HEK293 (cell line): ENCODE measurements at regions not wholly inside any gene's neighbourhood (a gene's known extent, or its start where the extent isn't known, plus 50 kb on each side); places are given as distances from the start of the nearest gene placed in this dataset.

Experiments used
- CTCF ChIA-PET: fragments of 350-600 bp; formaldehyde crosslinking; extraction: SDS; loops from one replicate; lab custom pipeline; 2021; ENCODE audit warnings: antibody characterized with exemption; lab: Yijun Ruan, JAX
- POLR2A ChIA-PET: fragments of 300-600 bp; formaldehyde crosslinking; extraction: SDS; loops from one replicate; lab custom pipeline; 2020; ENCODE audit warnings: antibody characterized with exemption, inconsistent platforms; lab: Yijun Ruan, JAX
- H3K27ac ChIP-seq: fragments of 200-500 bp; sonication (Bioruptor generic); 2 replicates; pipeline ENCODE4 v1.5.1; 2014; ENCODE audit warnings: low read depth, low read length, control low read depth, inconsistent platforms; ENCODE audit errors: extremely low read depth
- H3K36me3 ChIP-seq, 2 experiments: fragments of 200-500 bp in 1 of 2; sonication (Bioruptor generic) in 1 of 2; 1 replicate in 1 of 2; 2 replicates in 1 of 2; pipeline ENCODE4 v1.5.1; 2014 to 2017; ENCODE audit warnings: inconsistent platforms in 2 of 2, low read length in 2 of 2; ENCODE audit not compliant: control insufficient read depth in 2 of 2, insufficient read depth in 1 of 2
- H3K4me1 ChIP-seq: fragments of 200-500 bp; sonication (Bioruptor generic); 2 replicates; pipeline ENCODE4 v1.5.1; 2014; ENCODE audit warnings: mild to moderate bottlenecking, low read length, inconsistent platforms; ENCODE audit not compliant: control insufficient read depth, insufficient read depth
- H3K4me3 ChIP-seq: 2 replicates; pipeline ENCODE4 v1.5.1; 2011; ENCODE audit warnings: low read depth, mild to moderate bottlenecking, control low read depth, low read length, moderate library complexity
- H3K9me3 ChIP-seq: fragments of 200-500 bp; sonication (Bioruptor generic); 2 replicates; pipeline ENCODE4 v1.5.1; 2014; ENCODE audit warnings: low read depth, low read length, inconsistent platforms; ENCODE audit not compliant: control insufficient read depth, insufficient read depth
- ATF2 ChIP-seq: fragments of 450-650 bp; formaldehyde crosslinking; IDR thresholded peaks from 2 replicates; pipeline ENCODE4 v1.5.1; 2016; ENCODE audit warnings: missing biosample characterization, missing genetic modification characterization, low read depth
- EGR2 ChIP-seq: fragments of 450-650 bp; formaldehyde crosslinking; IDR thresholded peaks from 2 replicates; pipeline ENCODE4 v1.5.1; 2016; ENCODE audit warnings: low read depth, missing biosample characterization, missing genetic modification characterization
- GLIS1 ChIP-seq: fragments of 450-650 bp; formaldehyde crosslinking; IDR thresholded peaks from 2 replicates; pipeline ENCODE4 v1.5.1; 2016; ENCODE audit warnings: missing biosample characterization, missing genetic modification characterization
- GLIS2 ChIP-seq: fragments of 450-650 bp; formaldehyde crosslinking; IDR thresholded peaks from 2 replicates; pipeline ENCODE4 v1.5.1; 2016; ENCODE audit warnings: missing biosample characterization, missing genetic modification characterization
- REST ChIP-seq: fragments of 450-650 bp; formaldehyde crosslinking; IDR thresholded peaks from 2 replicates; pipeline ENCODE4 v1.5.1; 2016; ENCODE audit warnings: missing biosample characterization, missing genetic modification characterization
- SALL2 ChIP-seq: fragments of 450-650 bp; formaldehyde crosslinking; IDR thresholded peaks from 2 replicates; pipeline ENCODE4 v1.5.0; 2017; ENCODE audit warnings: missing biosample characterization, mild to moderate bottlenecking, missing genetic modification characterization, borderline replicate concordance
- SCRT2 ChIP-seq: fragments of 450-650 bp; formaldehyde crosslinking; IDR thresholded peaks from 2 replicates; pipeline ENCODE4 v1.5.1; 2016; ENCODE audit warnings: missing biosample characterization, missing genetic modification characterization
- ZBTB21 ChIP-seq: fragments of 450-650 bp; formaldehyde crosslinking; IDR thresholded peaks from 2 replicates; pipeline ENCODE4 v1.5.1; 2017; ENCODE audit warnings: missing biosample characterization, missing genetic modification characterization
- ZFP37 ChIP-seq: fragments of 450-650 bp; formaldehyde crosslinking; IDR thresholded peaks from 2 replicates; pipeline ENCODE4 v1.5.1; 2016; ENCODE audit warnings: missing biosample characterization, missing genetic modification characterization
- ZNF10 ChIP-seq: fragments of 450-650 bp; formaldehyde crosslinking; IDR thresholded peaks from 2 replicates; pipeline ENCODE4 v1.5.1; 2017; ENCODE audit warnings: missing biosample characterization, missing genetic modification characterization
- ZNF133 ChIP-seq: fragments of 450-650 bp; formaldehyde crosslinking; IDR thresholded peaks from 2 replicates; pipeline ENCODE4 v1.5.1; 2016; ENCODE audit warnings: missing biosample characterization, missing genetic modification characterization
- ZNF146 ChIP-seq: fragments of 450-650 bp; formaldehyde crosslinking; IDR thresholded peaks from 2 replicates; pipeline ENCODE4 v1.5.1; 2016; ENCODE audit warnings: missing biosample characterization, missing genetic modification characterization
- ZNF423 ChIP-seq: fragments of 450-650 bp; formaldehyde crosslinking; IDR thresholded peaks from 2 replicates; pipeline ENCODE4 v1.5.1; 2016; ENCODE audit warnings: missing biosample characterization, missing genetic modification characterization
- ZNF580 ChIP-seq: fragments of 450-650 bp; formaldehyde crosslinking; IDR thresholded peaks from 2 replicates; pipeline ENCODE4 v1.5.1; 2016; ENCODE audit warnings: missing biosample characterization, missing genetic modification characterization
- ZNF843 ChIP-seq: fragments of 450-650 bp; formaldehyde crosslinking; IDR thresholded peaks from 2 replicates; pipeline ENCODE4 v1.5.1; 2016; ENCODE audit warnings: missing biosample characterization, missing genetic modification characterization
- TF ChIP-seq, protein P1 (sequence below): fragments of 450-650 bp; formaldehyde crosslinking; IDR thresholded peaks from 2 replicates; pipeline ENCODE4 v1.5.1; 2016; ENCODE audit warnings: missing biosample characterization, missing genetic modification characterization
- TF ChIP-seq, protein P2 (sequence below): fragments of 450-650 bp; IDR thresholded peaks from 2 replicates; pipeline ENCODE4 v1.5.1; 2018; ENCODE audit warnings: missing biosample characterization, missing genetic modification characterization
- TF ChIP-seq, protein P3 (sequence below): fragments of 450-650 bp; formaldehyde crosslinking; IDR thresholded peaks from 2 replicates; pipeline ENCODE4 v1.5.1; 2016; ENCODE audit warnings: missing biosample characterization, missing genetic modification characterization

- no peaks in the 10 kb centered on the region for H3K4me1 ChIP-seq
- H3K36me3 ChIP-seq, result no peaks in the 10 kb centered on the region
- ChIA-PET POLR2A (no interaction called here), CTCF (no interaction called here)
- H3K27ac ChIP-seq, result no peak overlapping the region
- no peaks in the 10 kb centered on the region for H3K9me3 ChIP-seq
- H3K4me3 ChIP-seq, result no peak overlapping the region
- TF ChIP-seq, protein P1, sequence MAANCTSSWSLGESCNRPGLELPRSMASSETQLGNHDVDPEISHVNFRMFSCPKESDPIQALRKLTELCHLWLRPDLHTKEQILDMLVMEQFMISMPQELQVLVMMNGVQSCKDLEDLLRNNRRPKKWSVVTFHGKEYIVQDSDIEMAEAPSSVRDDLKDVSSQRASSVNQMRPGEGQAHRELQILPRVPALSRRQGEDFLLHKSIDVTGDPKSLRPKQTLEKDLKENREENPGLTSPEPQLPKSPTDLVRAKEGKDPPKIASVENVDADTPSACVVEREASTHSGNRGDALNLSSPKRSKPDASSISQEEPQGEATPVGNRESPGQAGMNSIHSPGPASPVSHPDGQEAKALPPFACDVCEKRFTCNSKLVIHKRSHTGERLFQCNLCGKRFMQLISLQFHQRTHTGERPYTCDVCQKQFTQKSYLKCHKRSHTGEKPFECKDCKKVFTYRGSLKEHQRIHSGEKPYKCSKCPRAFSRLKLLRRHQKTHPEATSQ, result no peak
- no peak for TF ChIP-seq GLIS2 (tag by site-specific recombination)
- TF ChIP-seq ATF2 (tag by site-specific recombination), result no peak
- TF ChIP-seq ZNF10 (tag by site-specific recombination), result peak; percentile 73; the same call in 1 of the 2 replicates
- TF ChIP-seq ZNF133, result no peak
- TF ChIP-seq GLIS1, result no peak
Observed at GRCh38 chr16:76108460-76108859, 168.7 kb upstream of the CNTNAP4 start.

DNA sequence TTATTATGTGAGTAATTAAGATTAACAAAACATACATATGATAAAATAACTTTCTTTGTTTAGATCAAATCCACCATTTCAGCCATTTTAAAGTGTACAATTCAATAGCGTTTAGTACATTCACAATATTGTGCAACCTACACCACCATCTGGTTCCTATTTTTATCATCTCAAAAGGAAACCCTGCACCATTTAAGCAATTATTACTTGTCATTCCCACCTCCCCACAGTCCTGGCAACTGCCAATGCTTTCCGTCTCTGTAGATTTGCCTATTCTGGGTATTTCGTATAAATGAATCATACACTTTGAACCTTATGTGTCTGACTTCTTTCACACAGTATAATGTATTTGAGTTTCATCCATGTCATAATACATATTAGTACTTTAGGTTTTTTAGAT lies 162.5 kb upstream of the CNTNAP4 start:
- Histone ChIP-seq H3K4me3 (no peak overlapping the region), H3K4me1 (no peaks in the 10 kb centered on the region), H3K27ac (no peak overlapping the region), H3K36me3 (no peaks in the 10 kb centered on the region), H3K9me3 (no peaks in the 10 kb centered on the region)
- ChIA-PET POLR2A (no interaction called here), CTCF (no interaction called here)
- TF ChIP-seq ZNF580 (no peak), SALL2 (tag by site-specific recombination) (no peak), ZBTB21 (tag by site-specific recombination) (no peak), SCRT2 (tag by site-specific recombination) (no peak), EGR2 (tag by site-specific recombination) (no peak), ZFP37 (tag by site-specific recombination) (no peak), ZNF843 (tag by site-specific recombination) (no peak), ZNF146 (tag by site-specific recombination) (no peak)
- TF ChIP-seq, protein P2, sequence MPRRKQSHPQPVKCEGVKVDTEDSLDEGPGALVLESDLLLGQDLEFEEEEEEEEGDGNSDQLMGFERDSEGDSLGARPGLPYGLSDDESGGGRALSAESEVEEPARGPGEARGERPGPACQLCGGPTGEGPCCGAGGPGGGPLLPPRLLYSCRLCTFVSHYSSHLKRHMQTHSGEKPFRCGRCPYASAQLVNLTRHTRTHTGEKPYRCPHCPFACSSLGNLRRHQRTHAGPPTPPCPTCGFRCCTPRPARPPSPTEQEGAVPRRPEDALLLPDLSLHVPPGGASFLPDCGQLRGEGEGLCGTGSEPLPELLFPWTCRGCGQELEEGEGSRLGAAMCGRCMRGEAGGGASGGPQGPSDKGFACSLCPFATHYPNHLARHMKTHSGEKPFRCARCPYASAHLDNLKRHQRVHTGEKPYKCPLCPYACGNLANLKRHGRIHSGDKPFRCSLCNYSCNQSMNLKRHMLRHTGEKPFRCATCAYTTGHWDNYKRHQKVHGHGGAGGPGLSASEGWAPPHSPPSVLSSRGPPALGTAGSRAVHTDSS (tag by site-specific recombination), result no peak

GRCh38 chr16:76118344-76118743 lies 158.9 kb upstream of the CNTNAP4 start:
- ChIA-PET POLR2A (no interaction called here), CTCF (no interaction called here)
- Histone ChIP-seq H3K9me3 (no peaks in the 10 kb centered on the region), H3K4me3 (no peak overlapping the region), H3K27ac (no peak overlapping the region), H3K36me3 (no peaks in the 10 kb centered on the region), H3K4me1 (no peaks in the 10 kb centered on the region)
- TF ChIP-seq REST (tag by site-specific recombination) (peak; percentile 79), ZNF423 (tag by site-specific recombination) (no peak)
- TF ChIP-seq, protein P3, sequence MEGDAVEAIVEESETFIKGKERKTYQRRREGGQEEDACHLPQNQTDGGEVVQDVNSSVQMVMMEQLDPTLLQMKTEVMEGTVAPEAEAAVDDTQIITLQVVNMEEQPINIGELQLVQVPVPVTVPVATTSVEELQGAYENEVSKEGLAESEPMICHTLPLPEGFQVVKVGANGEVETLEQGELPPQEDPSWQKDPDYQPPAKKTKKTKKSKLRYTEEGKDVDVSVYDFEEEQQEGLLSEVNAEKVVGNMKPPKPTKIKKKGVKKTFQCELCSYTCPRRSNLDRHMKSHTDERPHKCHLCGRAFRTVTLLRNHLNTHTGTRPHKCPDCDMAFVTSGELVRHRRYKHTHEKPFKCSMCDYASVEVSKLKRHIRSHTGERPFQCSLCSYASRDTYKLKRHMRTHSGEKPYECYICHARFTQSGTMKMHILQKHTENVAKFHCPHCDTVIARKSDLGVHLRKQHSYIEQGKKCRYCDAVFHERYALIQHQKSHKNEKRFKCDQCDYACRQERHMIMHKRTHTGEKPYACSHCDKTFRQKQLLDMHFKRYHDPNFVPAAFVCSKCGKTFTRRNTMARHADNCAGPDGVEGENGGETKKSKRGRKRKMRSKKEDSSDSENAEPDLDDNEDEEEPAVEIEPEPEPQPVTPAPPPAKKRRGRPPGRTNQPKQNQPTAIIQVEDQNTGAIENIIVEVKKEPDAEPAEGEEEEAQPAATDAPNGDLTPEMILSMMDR (tag by site-specific recombination), result no peak
